Adrenal gland (tissue), 9 donors: ENCODE measurements at regions not wholly inside any gene's neighbourhood (a gene's known extent, or its start where the extent isn't known, plus 50 kb on each side); places are given as distances from the start of the nearest gene placed in this dataset.
A peak's percentile ranks its signal among the peaks of the same experiment; 100 is the strongest.

ENCODE experiments used
- DNase-seq, 7 donors: peaks; one replicate each; pipeline ENCODE4 v3.0.0-alpha.2; 2019 to 2020
- H3K27ac ChIP-seq, 5 donors: fragments of 200-600 bp; sonication (generic) in 4 of 5; 1 replicate in 3 of 5; 2 replicates in 2 of 5; pipeline versions ENCODE4 v1.5.1 to v1.8.0; 2016 to 2020; ENCODE audit warnings: mild to moderate bottlenecking in 1 of 5
- H3K27me3 ChIP-seq: fragments of 200-600 bp; 2 replicates; pipeline ENCODE4 v1.8.0; 2021
- H3K36me3 ChIP-seq, 2 donors: fragments of 200-600 bp; replicated peaks in 1 of 2; 1 replicate in 1 of 2; 2 replicates in 1 of 2; pipeline versions ENCODE4 v1.5.1 to v1.8.0; 2018 to 2022
- H3K4me1 ChIP-seq, 2 donors: fragments of 200-600 bp; replicated peaks in 1 of 2; 1 replicate in 1 of 2; 2 replicates in 1 of 2; pipeline versions ENCODE4 v1.5.1 to v1.8.0; 2018 to 2021
- H3K4me3 ChIP-seq, 4 donors: fragments of 200-600 bp; sonication (generic) in 3 of 4; one replicate each; pipeline ENCODE4 v1.5.1; 2016 to 2018
- H3K9me3 ChIP-seq, 3 donors: fragments of 200-600 bp; sonication (generic) in 1 of 3; replicated peaks in 1 of 3; 1 replicate in 2 of 3; 2 replicates in 1 of 3; pipeline versions ENCODE4 v1.5.1 to v1.8.0; 2016 to 2021
- POLR2A ChIP-seq, 2 donors: fragments of 450-650 bp; IDR thresholded peaks; one replicate each; pipeline ENCODE4 v1.6.1; 2017; ENCODE audit warnings: antibody characterized with exemption in 2 of 2, mild to moderate bottlenecking in 2 of 2, moderate library complexity in 1 of 2
- WGBS, 4 donors: extraction: QIAGEN DNeasy Blood & Tissue Kit in 2 of 4; methylation state at CpG; one replicate each; pipeline versions ENCODE4 v1.1.5 to v1.1.7; 2013 to 2017; 5-methylcytosine and 5-hydroxymethylcytosine counted together
- intact Hi-C, 2 donors: fragments of 100-400 bp; cut with DNase I; formaldehyde crosslinking; loops; one replicate each; pipeline versions ENCODE4 v1.14.1 to v1.15.0; 2022 to 2023
- TF ChIP-seq, protein P1 (sequence below), 6 experiments: fragments of 450-650 bp in 4 of 6; fragments of 200-600 bp in 2 of 6; sonication (generic) in 1 of 6; IDR thresholded peaks; 1 replicate in 5 of 6; 2 replicates in 1 of 6; pipeline versions ENCODE4 v1.5.1 to v1.8.0; 2016 to 2021; ENCODE audit warnings: antibody characterized with exemption in 6 of 6, mild to moderate bottlenecking in 2 of 6, moderate library complexity in 1 of 6
- donor health status: healthy with polysubstance abuse.
- donor health status: Bipolar disorder and iron deficiency.
- donor health status: DM: yes; HTN: yes; CAD: no.
- donor health status: DM: no; HTN: no; CAD: no.
- donor health status: DM: no; HTN: no; CAD: no.

DNA sequence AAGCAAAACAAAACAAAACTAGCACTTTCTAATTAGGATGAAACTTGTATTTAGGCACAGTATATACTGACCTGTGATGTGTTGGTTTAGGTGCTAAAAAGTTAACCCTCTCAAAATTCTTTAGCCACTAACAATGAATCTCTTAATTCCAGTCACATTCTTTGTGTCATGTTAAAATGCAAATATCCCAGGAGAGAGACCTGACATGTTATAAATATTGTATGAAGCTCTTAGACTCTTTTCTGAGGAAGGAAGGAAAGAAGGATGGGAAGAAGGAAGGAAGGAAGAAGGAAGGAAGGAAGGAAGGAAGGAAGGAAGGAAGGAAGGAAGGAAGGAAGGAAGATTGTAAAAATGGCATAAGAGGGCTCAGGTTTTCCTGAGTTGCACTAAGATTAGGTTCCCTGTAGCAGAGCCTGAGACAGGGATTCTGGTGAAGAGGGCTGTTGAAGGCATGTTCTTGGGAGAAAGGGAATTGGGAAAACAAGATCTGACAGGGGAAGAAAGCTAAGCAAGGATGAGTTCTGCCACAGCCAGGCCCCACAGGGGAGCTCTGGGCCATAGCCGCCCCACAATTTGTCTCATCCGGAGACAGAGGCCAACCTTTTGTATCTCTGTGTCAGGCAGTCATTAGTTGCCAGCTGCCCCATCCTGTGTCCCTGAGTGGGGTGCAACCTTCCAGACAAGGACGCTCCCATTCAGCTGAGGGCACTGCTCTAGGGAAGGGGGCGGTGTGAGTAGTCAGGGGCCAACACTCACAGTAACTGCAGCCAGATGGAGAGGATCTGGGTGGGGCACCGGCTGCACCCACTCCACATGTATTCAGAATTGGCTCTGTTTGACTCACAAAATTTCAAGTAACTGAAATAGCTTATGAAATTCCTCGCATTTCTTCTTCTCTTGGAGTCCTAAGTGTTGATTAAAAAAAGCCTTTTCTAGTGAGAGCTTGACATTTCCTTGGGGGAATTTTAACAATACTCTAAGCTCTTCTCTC is 189.3 kb upstream of the ARG1 start:
- no peaks in the 10 kb centered on the region for H3K36me3 ChIP-seq
- peak in 5 of 7 donors; percentile 19 to 55 (median 36) for DNase-seq
- no peaks in the 10 kb centered on the region for H3K9me3 ChIP-seq
- H3K27ac ChIP-seq = peak overlapping the region in 1 of 5 donors; percentile 36
- H3K4me1 ChIP-seq = peaks cover 0 to 3% of the 10 kb centered on the region in 2 donors
- H3K27me3 ChIP-seq = no peaks in the 10 kb centered on the region
- TF ChIP-seq, protein P1, sequence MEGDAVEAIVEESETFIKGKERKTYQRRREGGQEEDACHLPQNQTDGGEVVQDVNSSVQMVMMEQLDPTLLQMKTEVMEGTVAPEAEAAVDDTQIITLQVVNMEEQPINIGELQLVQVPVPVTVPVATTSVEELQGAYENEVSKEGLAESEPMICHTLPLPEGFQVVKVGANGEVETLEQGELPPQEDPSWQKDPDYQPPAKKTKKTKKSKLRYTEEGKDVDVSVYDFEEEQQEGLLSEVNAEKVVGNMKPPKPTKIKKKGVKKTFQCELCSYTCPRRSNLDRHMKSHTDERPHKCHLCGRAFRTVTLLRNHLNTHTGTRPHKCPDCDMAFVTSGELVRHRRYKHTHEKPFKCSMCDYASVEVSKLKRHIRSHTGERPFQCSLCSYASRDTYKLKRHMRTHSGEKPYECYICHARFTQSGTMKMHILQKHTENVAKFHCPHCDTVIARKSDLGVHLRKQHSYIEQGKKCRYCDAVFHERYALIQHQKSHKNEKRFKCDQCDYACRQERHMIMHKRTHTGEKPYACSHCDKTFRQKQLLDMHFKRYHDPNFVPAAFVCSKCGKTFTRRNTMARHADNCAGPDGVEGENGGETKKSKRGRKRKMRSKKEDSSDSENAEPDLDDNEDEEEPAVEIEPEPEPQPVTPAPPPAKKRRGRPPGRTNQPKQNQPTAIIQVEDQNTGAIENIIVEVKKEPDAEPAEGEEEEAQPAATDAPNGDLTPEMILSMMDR (IDR thresholded peaks at IDR 0.05) = no peak
- TF ChIP-seq POLR2A (IDR thresholded peaks at IDR 0.05) = no peak
- 30 to 68% (median 46%) methylated on average over 3 to 6 of the region's 6 CpGs for WGBS, 4 donors
- intact Hi-C loops = no loop called here
- H3K4me3 ChIP-seq = no peak overlapping the region

DNA sequence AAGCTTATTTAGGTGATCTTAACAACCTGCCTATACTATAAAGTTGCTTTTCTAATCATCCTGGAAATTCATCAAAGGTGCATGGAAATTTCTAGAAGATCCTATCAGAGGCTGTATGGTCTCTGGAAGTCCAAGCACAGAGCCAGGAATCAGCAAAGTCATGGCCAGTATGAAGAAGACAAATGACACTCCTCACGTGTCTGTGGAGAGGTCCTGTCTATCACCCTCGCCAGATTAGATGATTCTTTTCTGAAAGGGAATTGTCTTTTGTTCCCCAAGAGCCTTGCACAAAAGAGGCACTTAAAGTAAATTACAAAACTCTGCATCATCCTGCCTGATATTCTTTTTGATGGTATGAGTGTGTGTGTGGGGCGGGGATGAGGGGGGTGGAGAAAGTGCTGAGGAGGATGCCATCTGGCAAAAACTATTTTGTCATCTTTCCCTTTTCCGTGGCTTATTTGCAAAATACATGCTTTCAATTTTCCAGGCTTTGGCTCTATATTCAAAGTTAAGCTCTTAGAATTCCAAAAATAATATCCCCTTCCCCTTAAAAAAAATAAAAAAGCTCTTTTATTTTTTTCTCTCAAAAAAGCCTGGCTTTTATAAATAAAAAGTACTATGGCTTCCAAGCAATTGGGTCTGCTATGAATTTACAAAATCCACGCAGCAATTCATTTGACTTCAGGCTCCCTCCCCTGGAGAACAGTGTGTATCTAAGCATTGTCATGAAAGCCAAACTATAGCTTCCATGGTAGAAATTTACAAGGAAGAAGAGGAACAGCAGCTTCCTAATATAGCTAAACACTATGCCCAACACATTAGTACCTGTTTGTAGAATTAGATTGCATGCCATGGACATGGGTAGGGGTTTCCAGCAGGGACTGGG is 185.2 kb upstream of the ARG1 start:
- no peak for DNase-seq
- H3K27ac ChIP-seq = no peak overlapping the region
- intact Hi-C loops = no loop called here
- 55 to 69% (median 65%) methylated on average over 5 of the region's 5 CpGs for WGBS, 4 donors
- no peaks in the 10 kb centered on the region for H3K9me3 ChIP-seq
- H3K36me3 ChIP-seq = no peaks in the 10 kb centered on the region
- peaks cover 0 to 3% of the 10 kb centered on the region in 2 donors for H3K4me1 ChIP-seq
- no peak overlapping the region for H3K4me3 ChIP-seq
- H3K27me3 ChIP-seq = no peaks in the 10 kb centered on the region
- no peak for TF ChIP-seq POLR2A (IDR thresholded peaks at IDR 0.05)
- TF ChIP-seq, protein P1 (IDR thresholded peaks at IDR 0.05) = no peak

DNA sequence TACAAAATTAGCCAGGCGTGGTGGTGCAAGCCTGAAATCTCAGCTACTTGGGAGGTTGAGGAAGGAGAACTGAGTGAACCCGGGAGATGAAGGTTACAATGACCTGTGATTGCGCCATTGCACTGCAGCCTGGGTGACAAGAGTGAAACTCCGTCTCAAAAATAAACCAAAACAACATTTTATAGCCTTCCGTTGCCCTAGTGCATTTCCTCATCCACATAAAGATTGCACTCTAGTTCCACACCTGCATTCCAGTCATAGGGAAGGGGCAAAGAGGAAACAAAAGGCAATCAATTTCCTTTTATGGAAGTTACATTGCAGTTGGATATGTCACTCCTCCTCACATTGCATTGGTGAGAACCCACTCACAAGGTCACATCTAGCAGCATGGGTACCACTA is 182.7 kb upstream of the ARG1 start:
- Histone ChIP-seq H3K27me3 (no peaks in the 10 kb centered on the region), H3K9me3 (no peaks in the 10 kb centered on the region), H3K4me1 (peaks cover 0 to 3% of the 10 kb centered on the region in 2 donors), H3K36me3 (no peaks in the 10 kb centered on the region), H3K4me3 (no peak overlapping the region), H3K27ac (no peak overlapping the region)
- intact Hi-C loops = no loop called here
- no peak for DNase-seq
- no peak for TF ChIP-seq POLR2A (IDR thresholded peaks at IDR 0.05)
- TF ChIP-seq, protein P1 (IDR thresholded peaks at IDR 0.05) = no peak
- WGBS, 4 donors = 88 to 97% (median 92%) methylated on average over 5 of the region's 5 CpGs

DNA sequence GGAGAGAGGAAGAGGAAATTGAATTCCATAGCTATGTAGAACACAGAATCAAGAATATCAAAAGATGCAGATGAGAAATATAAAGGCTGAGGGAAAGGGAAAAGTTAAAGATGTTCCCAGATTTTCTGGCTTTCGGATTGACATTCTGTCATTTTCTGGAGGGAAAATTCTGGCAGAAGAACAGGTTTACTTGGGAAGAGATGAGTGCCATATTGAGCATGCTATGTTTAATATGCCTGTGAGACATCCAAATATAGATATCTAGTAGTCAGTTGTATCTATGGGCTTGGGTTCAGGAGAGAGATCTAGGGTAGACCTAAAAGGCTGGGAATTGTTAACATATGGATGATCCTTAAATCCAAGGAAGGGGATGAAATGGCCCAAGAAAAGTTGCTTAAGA is 181.9 kb upstream of the ARG1 start:
- intact Hi-C loops = no loop called here
- Histone ChIP-seq H3K9me3 (no peaks in the 10 kb centered on the region), H3K27me3 (no peaks in the 10 kb centered on the region), H3K4me3 (no peak overlapping the region), H3K27ac (no peak overlapping the region), H3K36me3 (no peaks in the 10 kb centered on the region), H3K4me1 (peaks cover 0 to 3% of the 10 kb centered on the region in 2 donors)
- WGBS, 4 donors = 87 to 100% (median 94%) methylated on average over 1 of the region's 1 CpG
- no peak for DNase-seq
- TF ChIP-seq, protein P1 (IDR thresholded peaks at IDR 0.05) = no peak
- TF ChIP-seq POLR2A (IDR thresholded peaks at IDR 0.05) = no peak
